GM19043 (cell line): ENCODE measurements at regions not wholly inside any gene's neighbourhood (a gene's known extent, or its start where the extent isn't known, plus 50 kb on each side); places are given as distances from the start of the nearest gene placed in this dataset.
"Not testable (repeated sequence)": the region's sequence is repeated elsewhere in the genome, so short reads cannot be mapped to it uniquely, and the experiment has no call there.

Source experiments
- ATAC-seq: cut with Tn5 transposase; IDR thresholded peaks from one replicate; pipeline ENCODE4 v1.9.1; 2021; ENCODE audit warnings: low read depth; ENCODE audit not compliant: unreplicated experiment

- ATAC-seq, result no peak
Observed at GRCh38 chr4:143819029-143819428, 86.3 kb downstream of the GYPE start.

DNA sequence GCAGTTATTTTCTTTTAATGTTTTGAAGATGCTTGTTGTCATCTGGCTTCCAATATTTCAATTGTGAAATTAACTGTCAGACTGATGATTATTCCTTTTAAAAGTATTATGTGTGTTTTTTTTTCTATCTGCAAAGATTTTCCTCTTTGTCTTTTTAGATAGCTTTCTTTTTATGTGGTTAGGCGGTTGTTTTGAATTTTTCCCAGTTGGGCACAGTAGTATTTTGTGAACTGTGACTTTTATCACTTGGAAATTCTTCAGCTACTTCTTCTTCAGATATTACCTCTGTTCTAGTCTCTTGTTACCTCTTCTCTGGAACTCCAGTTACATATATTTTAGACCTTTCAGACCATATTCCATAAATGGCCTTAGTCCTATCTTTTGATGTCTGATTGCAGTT lies 87.5 kb downstream of the GYPE start:
- not testable (repeated sequence) for ATAC-seq

DNA sequence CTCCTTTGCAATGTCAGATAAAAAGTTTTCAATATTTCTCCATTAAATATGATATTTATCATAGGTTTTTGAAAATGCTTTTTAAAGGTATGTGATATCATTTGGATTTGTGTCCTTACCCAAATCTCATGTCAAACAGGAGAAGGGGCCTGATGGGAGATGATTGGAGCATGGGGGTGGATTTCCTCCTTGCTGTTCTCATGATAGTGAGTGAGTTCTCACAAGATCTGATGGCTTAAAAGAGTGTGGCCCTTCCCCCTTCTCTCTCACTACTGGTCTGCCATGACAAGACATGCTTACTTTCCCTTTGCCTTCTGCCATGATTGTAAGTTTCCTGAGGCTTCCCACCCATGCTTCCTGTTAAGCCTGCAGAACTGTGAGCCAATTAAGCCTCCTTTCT lies 90.0 kb downstream of the GYPE start:
- ATAC-seq, result not testable (repeated sequence)

DNA sequence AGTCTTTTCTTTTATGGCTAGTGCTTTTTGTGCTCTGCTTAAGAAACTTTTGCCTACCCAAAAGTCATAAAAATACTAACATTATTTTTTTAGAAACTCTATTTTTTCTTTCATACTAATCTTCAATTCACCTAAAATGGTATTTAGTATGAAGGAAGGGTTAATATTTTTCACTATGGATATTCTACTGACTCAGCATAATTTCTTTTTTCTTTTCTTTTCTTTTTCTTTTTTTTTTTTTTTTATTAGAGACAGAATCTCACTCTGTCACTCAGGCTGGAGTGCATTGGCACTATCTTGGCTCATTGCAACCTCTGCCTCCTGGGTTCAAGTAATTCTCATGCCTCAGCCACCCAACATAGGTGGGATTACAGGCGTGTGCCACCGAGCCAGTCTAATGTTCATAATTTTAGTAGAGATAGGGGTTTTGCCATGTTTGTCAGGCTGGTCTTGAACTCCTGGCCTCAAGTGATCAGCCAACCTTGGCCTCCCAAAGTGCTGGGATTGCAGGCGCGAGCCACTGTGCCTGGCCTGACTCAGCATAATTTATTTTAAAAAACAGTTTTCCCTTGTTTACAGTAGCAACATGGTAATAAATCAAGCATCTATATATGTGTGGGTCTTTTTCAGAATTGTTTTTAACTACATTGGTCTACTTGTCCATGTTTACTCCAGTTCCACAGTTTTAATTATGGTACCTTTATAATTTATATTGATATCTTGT lies 91.8 kb downstream of the GYPE start:
- ATAC-seq, result not testable (repeated sequence)

GRCh38 chr4:143791693-143792092 lies 91.2 kb upstream of the FREM3 start:
- ATAC-seq, result not testable (repeated sequence)

GRCh38 chr4:143790425-143790824 lies 90.0 kb upstream of the FREM3 start:
- ATAC-seq, result not testable (repeated sequence)

GRCh38 chr4:143789618-143790017 lies 89.1 kb upstream of the FREM3 start:
- not testable (repeated sequence) for ATAC-seq

GRCh38 chr4:143784567-143784966 lies 84.1 kb upstream of the FREM3 start:
- no peak for ATAC-seq

DNA sequence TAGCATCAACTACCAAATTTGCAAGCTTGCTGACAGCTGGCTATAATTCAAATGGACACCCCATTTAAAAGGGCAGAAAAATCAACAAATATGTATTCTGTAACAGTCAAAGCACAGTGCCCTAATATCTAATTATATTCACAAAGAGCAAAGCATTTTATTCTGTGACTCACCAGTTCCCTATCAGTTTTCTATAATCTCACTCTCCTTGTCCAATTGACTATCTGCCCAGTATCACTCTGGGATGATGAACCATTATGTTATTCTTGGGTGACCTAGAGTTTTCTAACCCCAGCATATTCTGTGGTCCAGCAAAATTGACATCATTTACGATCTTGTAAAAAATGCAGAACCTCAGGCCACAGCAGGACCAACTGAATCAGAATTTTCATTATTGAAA lies 82.0 kb upstream of the FREM3 start:
- no peak for ATAC-seq

- peak; percentile 100 for ATAC-seq
Observed at GRCh38 chr4:143773998-143774895, 73.8 kb upstream of the FREM3 start.

- ATAC-seq, result no peak
Observed at GRCh38 chr4:143771269-143771668, 70.8 kb upstream of the FREM3 start.

DNA sequence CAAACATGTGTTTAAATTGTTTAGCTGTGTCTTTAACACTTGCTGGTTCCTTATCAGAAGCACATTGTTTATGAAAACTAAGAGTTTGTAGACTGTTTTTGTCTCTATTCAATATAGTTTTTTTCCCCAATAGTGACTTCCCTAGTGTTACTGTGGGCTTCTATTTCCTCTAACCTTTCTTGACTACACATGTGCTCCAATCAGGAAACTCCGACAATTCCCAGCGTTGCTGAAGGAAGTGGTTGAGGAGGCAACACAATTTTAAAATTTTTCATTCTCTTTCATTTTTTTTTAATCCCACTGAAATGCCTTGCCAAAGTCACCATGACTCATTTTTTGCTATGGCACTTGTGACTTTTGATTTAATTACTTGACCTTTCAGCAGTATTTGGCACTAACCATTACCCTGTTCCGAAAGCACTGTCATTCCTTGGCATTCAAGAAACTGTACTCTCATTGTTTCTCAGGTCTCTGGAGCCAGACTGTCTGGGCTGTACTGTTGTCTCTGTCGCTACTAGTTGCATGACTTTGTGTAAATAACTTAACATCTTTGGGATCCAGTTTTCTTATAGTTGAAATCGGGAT lies 67.6 kb upstream of the FREM3 start:
- no peak for ATAC-seq

DNA sequence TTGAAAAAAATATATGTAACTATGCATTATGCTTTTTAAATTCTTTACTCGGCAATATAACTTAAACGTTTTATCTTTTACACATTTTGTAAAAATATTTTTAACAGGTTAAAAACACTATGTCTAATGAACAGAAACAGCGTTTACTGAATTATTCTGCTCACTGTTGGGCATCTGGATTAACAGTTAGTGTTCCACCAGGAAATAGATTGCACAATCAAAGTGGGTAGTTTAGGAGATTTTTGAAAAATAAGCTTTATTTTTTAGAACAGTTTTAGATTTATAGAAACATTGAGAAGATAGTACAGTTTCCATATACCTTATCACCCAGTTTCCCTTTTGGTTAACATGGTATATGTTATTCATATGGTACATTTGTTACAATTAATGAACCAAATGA lies 63.1 kb upstream of the FREM3 start:
- no peak for ATAC-seq

DNA sequence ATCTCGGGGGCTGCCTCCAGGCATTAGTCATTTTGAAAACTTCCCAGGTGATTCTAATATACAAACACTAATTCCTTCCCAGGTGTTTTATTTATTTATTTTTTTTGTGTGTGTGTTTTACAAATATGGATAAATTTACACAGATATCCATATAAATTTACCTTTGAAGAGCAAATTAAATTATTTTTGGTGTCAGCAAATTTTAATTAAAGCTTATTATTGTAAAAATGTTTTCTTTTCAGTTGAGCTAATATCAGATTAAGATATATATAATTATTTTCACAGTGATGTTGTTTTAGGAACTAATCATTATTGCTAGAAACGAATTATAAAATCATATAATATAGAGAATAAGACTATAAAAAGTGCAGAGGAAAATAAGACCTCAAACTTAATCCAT lies 62.0 kb upstream of the FREM3 start:
- no peak for ATAC-seq
